ENCODE measurements at regions not wholly inside any gene's neighbourhood (a gene's known extent, or its start where the extent isn't known, plus 50 kb on each side); places are given as distances from the start of the nearest gene placed in this dataset.
"Not testable (repeated sequence)": the region's sequence is repeated elsewhere in the genome, so short reads cannot be mapped to it uniquely, and the experiment has no call there.

DNA sequence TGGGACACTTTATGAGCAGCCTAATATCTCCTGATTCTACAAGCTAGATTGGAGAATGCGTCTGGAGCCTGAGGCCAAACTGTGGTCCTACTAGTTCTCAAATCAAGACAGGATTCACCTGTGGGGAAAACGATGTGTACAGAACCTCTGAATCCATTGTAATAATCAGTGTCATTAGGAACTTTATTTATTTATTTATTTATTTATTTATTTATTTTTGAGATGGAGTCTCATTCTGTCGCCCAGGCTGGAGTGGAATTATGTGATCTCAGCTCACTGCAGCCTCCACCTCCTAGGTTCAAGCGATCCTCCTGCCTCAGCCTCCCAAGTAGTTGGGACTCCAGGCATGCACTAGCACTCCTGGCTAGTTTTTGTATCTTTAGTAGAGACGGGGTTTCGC, 52.6 kb upstream of the KIF26B start:
- WGBS (ENCODE audit: insufficient coverage), result 95% methylated on average over 3 of the region's 6 CpGs
- not testable (repeated sequence) for H3K27me3 ChIP-seq (ENCODE audit: control insufficient read depth, insufficient read depth, low read length); H3K9me3 ChIP-seq (replicated peaks; ENCODE audit: control insufficient read depth, low read depth, low read length); H3K36me3 ChIP-seq (ENCODE audit: control insufficient read depth, insufficient read depth, low read length); DNase-seq; H3K4me3 ChIP-seq (ENCODE audit: low read length); H3K4me1 ChIP-seq (ENCODE audit: control insufficient read depth, insufficient read depth, low read length); H3K27ac ChIP-seq (ENCODE audit: low read length)

DNA sequence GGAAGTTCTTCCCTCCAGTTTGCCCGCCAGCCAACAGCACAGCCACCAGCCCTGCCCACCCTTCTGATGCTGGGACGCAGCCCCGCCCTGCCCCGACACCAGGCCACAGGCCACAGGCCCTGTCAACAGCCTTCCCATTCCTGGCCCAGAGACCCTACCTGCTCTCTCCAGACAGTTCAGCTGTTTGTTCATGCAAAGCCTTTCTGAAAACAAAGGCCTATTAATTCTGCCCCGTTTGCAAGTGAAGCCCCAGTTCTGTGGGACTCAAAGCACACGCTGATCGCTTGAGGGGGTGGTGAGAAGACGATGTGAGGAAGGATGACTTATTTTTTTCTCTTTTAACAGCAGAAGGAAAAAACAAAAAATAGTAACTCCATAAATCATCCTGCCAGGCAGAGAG, 55.4 kb upstream of the KIF26B start:
- WGBS (ENCODE audit: insufficient coverage), result 76% methylated on average over 4 of the region's 8 CpGs
- H3K4me3 ChIP-seq (ENCODE audit: low read length), result no peak overlapping the region
- H3K36me3 ChIP-seq (ENCODE audit: control insufficient read depth, insufficient read depth, low read length), result no peaks in the 10 kb centered on the region
- no peaks in the 10 kb centered on the region for H3K27me3 ChIP-seq (ENCODE audit: control insufficient read depth, insufficient read depth, low read length)
- H3K27ac ChIP-seq (ENCODE audit: low read length), result no peak overlapping the region
- H3K9me3 ChIP-seq (replicated peaks; ENCODE audit: control insufficient read depth, low read depth, low read length), result no peaks in the 10 kb centered on the region
- no peaks in the 10 kb centered on the region for H3K4me1 ChIP-seq (ENCODE audit: control insufficient read depth, insufficient read depth, low read length)
- DNase-seq, result no peak

DNA sequence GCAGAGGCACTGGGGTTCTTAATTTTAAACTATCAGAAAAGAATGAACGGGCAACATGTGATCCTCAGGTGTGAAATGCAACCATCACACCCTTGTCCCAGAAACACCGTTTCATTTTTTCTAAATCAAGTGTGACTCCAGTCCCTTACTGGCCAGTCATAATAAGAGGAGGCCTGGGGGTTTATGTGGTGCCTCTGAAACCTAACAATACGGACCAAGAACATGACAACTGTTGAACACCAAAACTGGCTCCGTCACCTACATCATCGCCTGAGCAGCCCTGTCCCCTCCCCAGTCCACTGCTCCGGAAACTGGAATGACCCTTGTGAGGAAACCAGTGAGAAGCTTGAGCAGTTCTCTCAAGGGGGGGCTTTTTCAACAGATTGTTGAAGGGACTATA, 55.9 kb upstream of the KIF26B start:
- WGBS (ENCODE audit: insufficient coverage), result 100% methylated on average over 1 of the region's 6 CpGs
- DNase-seq, result no peak

DNA sequence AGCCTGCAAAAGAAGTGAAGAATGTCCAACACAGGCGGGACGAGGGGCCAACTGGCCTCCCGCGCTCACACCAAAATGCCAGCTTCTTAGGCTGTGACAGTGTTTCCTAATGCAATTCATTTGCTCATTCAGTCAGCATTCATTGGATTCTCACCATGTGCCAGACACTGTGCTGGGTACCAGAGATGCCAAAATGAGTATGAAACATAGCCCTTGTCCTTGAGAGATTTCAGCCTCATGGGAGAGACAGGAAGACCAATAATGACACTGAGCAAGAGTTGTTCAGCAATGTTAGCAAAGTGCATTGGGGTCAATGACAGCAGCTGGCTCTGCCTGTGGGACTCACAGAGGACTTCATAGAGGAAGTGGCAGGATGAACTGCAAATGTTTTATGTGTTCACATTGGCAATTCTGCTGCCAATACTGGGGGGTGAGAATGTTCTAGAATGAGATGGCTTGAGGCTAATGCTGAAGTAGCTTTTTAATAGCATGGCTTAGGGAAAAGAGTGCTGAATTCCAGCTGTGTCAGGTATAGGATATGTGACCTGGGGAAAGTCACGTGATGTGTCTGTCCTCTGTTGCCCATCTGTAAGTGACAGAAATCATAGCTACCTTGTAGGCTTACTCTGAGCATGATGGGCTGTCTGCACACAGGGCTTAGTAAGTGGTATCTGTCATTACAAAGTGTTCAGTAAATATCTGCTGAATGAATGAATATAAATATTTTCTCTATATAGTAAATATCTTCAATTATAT, 58.3 kb upstream of the KIF26B start:
- DNase-seq, result peak; percentile 4
- no peak overlapping the region for H3K27ac ChIP-seq (ENCODE audit: low read length)
- no peaks in the 10 kb centered on the region for H3K9me3 ChIP-seq (replicated peaks; ENCODE audit: control insufficient read depth, low read depth, low read length)
- H3K36me3 ChIP-seq (ENCODE audit: control insufficient read depth, insufficient read depth, low read length), result no peaks in the 10 kb centered on the region
- no peaks in the 10 kb centered on the region for H3K27me3 ChIP-seq (ENCODE audit: control insufficient read depth, insufficient read depth, low read length)
- 61% methylated on average over 3 of the region's 5 CpGs for WGBS (ENCODE audit: insufficient coverage)
- no peaks in the 10 kb centered on the region for H3K4me1 ChIP-seq (ENCODE audit: control insufficient read depth, insufficient read depth, low read length)
- no peak overlapping the region for H3K4me3 ChIP-seq (ENCODE audit: low read length)

More for the DNA sequence above, 55.9 kb upstream of the KIF26B start:
- no peaks in the 10 kb centered on the region for H3K9me3 ChIP-seq (replicated peaks; ENCODE audit: control insufficient read depth, low read depth, low read length)
- no peaks in the 10 kb centered on the region for H3K27me3 ChIP-seq (ENCODE audit: control insufficient read depth, insufficient read depth, low read length)
- no peak overlapping the region for H3K27ac ChIP-seq (ENCODE audit: low read length)
- H3K4me3 ChIP-seq (ENCODE audit: low read length), result no peak overlapping the region
- H3K4me1 ChIP-seq (ENCODE audit: control insufficient read depth, insufficient read depth, low read length), result no peaks in the 10 kb centered on the region
- H3K36me3 ChIP-seq (ENCODE audit: control insufficient read depth, insufficient read depth, low read length), result no peaks in the 10 kb centered on the region

DNA sequence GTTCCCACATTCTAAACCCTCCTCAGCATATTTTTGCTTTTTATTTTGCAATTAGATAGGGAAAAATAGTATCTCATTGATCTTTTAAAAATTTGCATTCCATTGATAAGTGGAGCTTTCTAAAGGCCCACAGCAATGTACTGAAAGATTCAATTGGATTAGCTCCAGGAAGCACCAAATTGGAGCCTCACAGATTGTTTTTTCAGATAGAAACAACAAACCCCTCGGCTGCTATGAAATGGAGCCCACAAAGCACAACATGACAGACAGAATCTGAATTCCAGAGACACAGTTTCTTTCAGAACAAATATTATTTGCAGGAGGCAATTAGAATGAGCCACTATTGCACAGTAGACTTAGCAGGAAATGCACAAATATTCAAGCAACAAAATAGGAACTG, 58.9 kb upstream of the KIF26B start:
- H3K4me1 ChIP-seq (ENCODE audit: control insufficient read depth, insufficient read depth, low read length), result no peaks in the 10 kb centered on the region
- no peak overlapping the region for H3K27ac ChIP-seq (ENCODE audit: low read length)
- no CpG with 5 or more reads among the region's 1 CpG for WGBS (ENCODE audit: insufficient coverage)
- H3K4me3 ChIP-seq (ENCODE audit: low read length), result no peak overlapping the region
- peak; percentile 22 for DNase-seq
- no peaks in the 10 kb centered on the region for H3K27me3 ChIP-seq (ENCODE audit: control insufficient read depth, insufficient read depth, low read length)
- H3K9me3 ChIP-seq (replicated peaks; ENCODE audit: control insufficient read depth, low read depth, low read length), result no peaks in the 10 kb centered on the region
- H3K36me3 ChIP-seq (ENCODE audit: control insufficient read depth, insufficient read depth, low read length), result peaks cover 2% of the 10 kb centered on the region

DNA sequence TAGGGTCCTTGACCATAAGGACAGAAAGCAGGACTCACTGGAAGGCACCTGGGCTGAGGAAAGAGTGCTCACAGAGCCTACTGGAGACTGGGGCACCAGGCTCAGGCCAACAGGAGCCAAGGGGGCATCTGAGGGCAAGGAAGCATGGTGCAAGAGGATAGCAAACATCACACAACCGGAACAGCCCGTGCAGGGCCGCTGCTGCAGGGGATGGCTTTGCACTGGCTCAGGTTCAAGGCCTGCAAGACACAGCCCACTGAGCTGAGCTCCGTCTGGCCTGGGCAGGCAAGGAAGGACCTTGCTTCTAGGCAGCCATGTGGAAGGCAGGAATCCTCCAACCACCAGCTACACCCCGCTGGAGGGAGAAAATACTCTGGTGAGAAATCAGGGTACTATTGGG, 59.8 kb upstream of the KIF26B start:
- Histone ChIP-seq H3K4me1 (ENCODE audit: control insufficient read depth, insufficient read depth, low read length) (no peaks in the 10 kb centered on the region), H3K27me3 (ENCODE audit: control insufficient read depth, insufficient read depth, low read length) (no peaks in the 10 kb centered on the region), H3K36me3 (ENCODE audit: control insufficient read depth, insufficient read depth, low read length) (peaks cover 4% of the 10 kb centered on the region), H3K27ac (ENCODE audit: low read length) (no peak overlapping the region), H3K9me3 (replicated peaks; ENCODE audit: control insufficient read depth, low read depth, low read length) (no peaks in the 10 kb centered on the region), H3K4me3 (ENCODE audit: low read length) (no peak overlapping the region)
- WGBS (ENCODE audit: insufficient coverage), result 71% methylated on average over 3 of the region's 5 CpGs
- no peak for DNase-seq

DNA sequence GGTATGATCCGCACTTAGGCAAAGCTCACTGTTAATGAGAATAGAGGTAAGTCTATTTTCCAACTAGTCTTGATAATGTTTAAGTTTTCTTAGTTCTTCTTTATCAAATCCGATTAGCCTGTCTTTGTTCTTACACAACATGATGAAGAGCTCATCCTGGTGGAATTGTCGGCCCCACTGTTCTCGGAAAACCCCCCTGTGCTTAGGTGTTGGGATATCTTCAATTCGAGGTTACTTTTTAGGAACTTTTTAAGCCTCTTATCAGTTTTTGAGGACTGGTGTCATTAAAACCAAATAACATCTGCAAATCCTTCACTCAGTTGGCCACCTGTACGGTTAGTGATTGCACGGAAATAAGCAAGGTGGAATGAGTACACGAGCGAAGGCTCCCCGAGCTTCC, 60.7 kb upstream of the KIF26B start:
- 90% methylated on average over 5 of the region's 10 CpGs for WGBS (ENCODE audit: insufficient coverage)
- Histone ChIP-seq H3K9me3 (replicated peaks; ENCODE audit: control insufficient read depth, low read depth, low read length) (no peaks in the 10 kb centered on the region), H3K27ac (ENCODE audit: low read length) (no peak overlapping the region), H3K27me3 (ENCODE audit: control insufficient read depth, insufficient read depth, low read length) (no peaks in the 10 kb centered on the region), H3K36me3 (ENCODE audit: control insufficient read depth, insufficient read depth, low read length) (peaks cover 4% of the 10 kb centered on the region), H3K4me3 (ENCODE audit: low read length) (no peak overlapping the region), H3K4me1 (ENCODE audit: control insufficient read depth, insufficient read depth, low read length) (no peaks in the 10 kb centered on the region)
- DNase-seq, result no peak

DNA sequence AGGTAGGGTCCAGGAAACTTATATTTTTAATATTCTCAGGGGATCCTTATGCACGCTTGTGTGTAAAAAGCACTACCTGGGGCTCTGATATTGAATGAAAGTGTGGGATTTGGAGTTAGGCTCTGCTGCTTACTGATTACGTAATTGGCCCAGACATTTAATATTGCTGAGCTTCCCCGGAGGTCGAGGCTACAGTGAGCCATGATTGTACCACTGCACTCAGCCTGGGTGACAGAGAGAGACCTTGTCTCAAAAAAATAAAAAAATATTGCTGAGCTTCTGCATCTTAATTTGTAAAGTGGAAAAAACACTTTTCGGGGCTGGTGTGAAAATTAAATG, 62.2 kb upstream of the KIF26B start:
- Histone ChIP-seq H3K4me1 (ENCODE audit: control insufficient read depth, insufficient read depth, low read length) (no peaks in the 10 kb centered on the region), H3K36me3 (ENCODE audit: control insufficient read depth, insufficient read depth, low read length) (peaks cover 6% of the 10 kb centered on the region), H3K27ac (ENCODE audit: low read length) (no peak overlapping the region), H3K9me3 (replicated peaks; ENCODE audit: control insufficient read depth, low read depth, low read length) (no peaks in the 10 kb centered on the region), H3K27me3 (ENCODE audit: control insufficient read depth, insufficient read depth, low read length) (no peaks in the 10 kb centered on the region), H3K4me3 (ENCODE audit: low read length) (no peak overlapping the region)
- WGBS (ENCODE audit: insufficient coverage), result no CpG with 5 or more reads among the region's 5 CpGs
- DNase-seq, result no peak

DNA sequence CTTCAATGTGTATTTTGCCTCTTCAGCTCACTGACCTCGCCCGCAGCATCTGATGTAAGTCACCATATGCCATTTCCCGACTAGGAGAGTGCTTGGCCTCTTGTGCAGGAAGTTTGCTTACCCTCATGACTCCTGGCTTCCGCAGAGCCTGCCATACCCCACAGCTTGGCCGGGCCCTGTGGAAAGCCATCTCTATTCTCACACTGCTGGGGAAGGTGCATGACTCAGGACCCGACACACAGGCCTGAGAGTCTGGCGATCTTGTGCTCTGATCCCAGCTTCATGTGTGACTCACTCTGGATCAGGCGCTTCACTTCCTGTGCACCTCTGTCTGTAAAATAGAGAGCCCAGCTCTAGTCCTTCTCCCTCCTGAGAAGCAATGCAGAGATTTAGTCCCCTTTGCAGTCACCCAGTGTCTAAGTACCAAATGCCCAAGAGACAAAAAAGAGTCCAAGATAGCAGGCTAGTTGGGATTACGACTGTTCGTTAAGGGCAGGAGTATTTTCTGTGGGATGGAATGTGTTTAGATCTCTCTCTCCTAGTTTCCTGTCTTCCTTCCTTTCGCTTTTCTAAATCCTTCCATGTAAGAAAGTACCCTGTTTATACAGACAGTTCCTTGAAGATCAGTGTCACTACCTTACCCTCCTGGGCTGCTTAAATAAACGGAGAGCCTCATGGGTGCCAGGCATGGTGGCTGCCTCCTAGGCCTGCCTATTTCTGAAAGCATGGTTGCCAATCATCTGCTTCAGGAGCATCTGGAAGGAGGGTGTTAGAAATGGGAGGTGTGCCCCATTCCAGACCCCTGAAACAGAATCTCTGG, 62.8 kb upstream of the KIF26B start:
- Histone ChIP-seq H3K27me3 (ENCODE audit: control insufficient read depth, insufficient read depth, low read length) (no peaks in the 10 kb centered on the region), H3K36me3 (ENCODE audit: control insufficient read depth, insufficient read depth, low read length) (peaks cover 6% of the 10 kb centered on the region), H3K4me1 (ENCODE audit: control insufficient read depth, insufficient read depth, low read length) (no peaks in the 10 kb centered on the region), H3K9me3 (replicated peaks; ENCODE audit: control insufficient read depth, low read depth, low read length) (no peaks in the 10 kb centered on the region), H3K27ac (ENCODE audit: low read length) (no peak overlapping the region), H3K4me3 (ENCODE audit: low read length) (no peak overlapping the region)
- DNase-seq, result peak; percentile 43
- 63% methylated on average over 8 of the region's 12 CpGs for WGBS (ENCODE audit: insufficient coverage)

DNA sequence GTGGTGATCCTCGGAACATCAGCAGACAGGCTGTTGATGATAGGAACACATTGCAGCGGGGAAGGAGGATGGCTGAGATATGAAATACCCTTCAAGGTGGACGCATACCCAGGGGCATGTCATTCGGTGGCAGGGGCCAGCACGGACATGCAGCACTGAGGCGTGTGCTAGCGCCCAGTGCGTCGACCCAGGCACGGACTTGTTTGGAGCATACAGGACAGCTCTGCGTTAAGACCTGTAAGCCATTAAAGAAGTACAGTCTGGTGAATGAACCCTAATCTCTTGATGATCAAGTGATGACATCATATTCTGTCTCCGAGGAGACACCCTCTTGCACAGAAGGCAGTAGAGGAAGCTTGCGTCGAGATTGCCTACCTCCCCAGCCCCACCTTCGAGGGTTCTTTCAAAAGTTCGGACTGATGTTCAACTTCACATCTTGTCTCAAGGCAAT, 63.6 kb upstream of the KIF26B start:
- no peaks in the 10 kb centered on the region for H3K4me1 ChIP-seq (ENCODE audit: control insufficient read depth, insufficient read depth, low read length)
- H3K27ac ChIP-seq (ENCODE audit: low read length), result no peak overlapping the region
- H3K36me3 ChIP-seq (ENCODE audit: control insufficient read depth, insufficient read depth, low read length), result peaks cover 6% of the 10 kb centered on the region
- no peak overlapping the region for H3K4me3 ChIP-seq (ENCODE audit: low read length)
- no peaks in the 10 kb centered on the region for H3K27me3 ChIP-seq (ENCODE audit: control insufficient read depth, insufficient read depth, low read length)
- 93% methylated on average over 11 of the region's 16 CpGs for WGBS (ENCODE audit: insufficient coverage)
- no peak for DNase-seq
- no peaks in the 10 kb centered on the region for H3K9me3 ChIP-seq (replicated peaks; ENCODE audit: control insufficient read depth, low read depth, low read length)

Data from muscle of leg (tissue), 3 donors.